ENCODE measurements at regions not wholly inside any gene's neighbourhood (a gene's known extent, or its start where the extent isn't known, plus 50 kb on each side); places are given as distances from the start of the nearest gene placed in this dataset.

DNA sequence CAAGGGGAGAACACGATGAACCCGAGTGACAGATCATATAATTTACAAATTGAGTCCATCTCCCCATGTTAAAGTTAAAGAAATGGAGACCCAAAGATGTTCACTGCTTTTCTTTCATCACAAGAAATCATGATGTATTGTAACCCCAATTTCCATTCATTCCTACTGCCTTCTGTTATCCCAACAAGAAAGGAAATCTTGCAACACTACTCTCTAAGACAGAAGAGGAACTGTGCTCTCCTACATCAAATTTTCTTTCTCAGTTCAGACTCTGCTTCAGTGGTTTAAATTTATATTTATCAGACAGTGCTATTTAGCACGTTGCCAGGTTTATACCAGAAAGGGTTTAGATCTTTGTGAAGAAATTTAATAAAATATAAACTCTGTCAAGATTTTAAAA lies 83.8 kb upstream of the RASA1 start:
- H3K79me1 ChIP-seq (ENCODE audit: low read depth in 1 of 2, low read length in 2 of 2) = no peaks in the 10 kb centered on the region
- H2AK5ac ChIP-seq (ENCODE audit: low read depth, low read length) = no peak overlapping the region
- POLR2A ChIA-PET (ENCODE audit: unreplicated experiment) = no interaction called here
- WGBS, 2 experiments (ENCODE audit: extremely low coverage in 2 of 2, insufficient read length in 1 of 2) = no CpG with 5 or more reads among the region's 3 CpGs
- no peak overlapping the region for H3K56ac ChIP-seq (ENCODE audit: extremely low read depth, insufficient read depth, low read length)
- DNase-seq = no peak
- no peak overlapping the region for H3K14ac ChIP-seq (replicated peaks; ENCODE audit: low read depth, low read length)
- H2AFZ ChIP-seq (replicated peaks; ENCODE audit: low read length, poor library complexity) = no peak overlapping the region
- no peaks in the 10 kb centered on the region; the same call in 1 of the 2 replicates for H3K9me1 ChIP-seq (ENCODE audit: insufficient read depth, low read length)
- dilution Hi-C loops (cut with HindIII; ENCODE audit: low sequenced_read_pairs, unreplicated experiment) (no loop called here), in situ Hi-C loops (cut with MboI; ENCODE audit: low sequenced_read_pairs) (no loop called here), intact Hi-C loops (cut with micrococcal nuclease) (no loop called here)
- H4K5ac ChIP-seq (ENCODE audit: low read depth, low read length) = no peak overlapping the region
- H4K8ac ChIP-seq (ENCODE audit: low read depth in 2 of 2, low read length in 2 of 2) = no peak overlapping the region
- no TSS peak for BruUV-seq (replicated peaks)
- no peak overlapping the region for H3K4me3 ChIP-seq (ENCODE audit: insufficient read depth, low read depth, low read length)
- H3K4ac ChIP-seq (ENCODE audit: low read depth, low read length) = no peak overlapping the region
- no peak for TF ChIP-seq MAZ (IDR thresholded peaks at IDR 0.05; ENCODE audit: borderline replicate concordance, low read depth, low read length)
- no peak for TF ChIP-seq NFE2L2 (IDR thresholded peaks at IDR 0.05; ENCODE audit: low read depth, low read length)
- TF ChIP-seq RFX5 (IDR thresholded peaks at IDR 0.05; ENCODE audit: low read depth, low read length) = no peak
- no peak for TF ChIP-seq POLR2A (IDR thresholded peaks at IDR 0.05; ENCODE audit: low read depth, low read length)
- TF ChIP-seq BHLHE40 (IDR thresholded peaks at IDR 0.05; ENCODE audit: low read depth, low read length) = no peak
- no peak overlapping the region for H3K18ac ChIP-seq (ENCODE audit: low read depth, low read length)
- no peaks in the 10 kb centered on the region for H3K36me3 ChIP-seq (ENCODE audit: control insufficient read depth, insufficient read depth, low read length)
- ATAC-seq (ENCODE audit: low read depth) = no peak
- no peak overlapping the region for H2AK9ac ChIP-seq (replicated peaks; ENCODE audit: low read depth, low read length, poor library complexity)
- no peak overlapping the region for H2BK5ac ChIP-seq (ENCODE audit: low read depth, low read length, poor library complexity, severe bottlenecking)
- H3K23ac ChIP-seq (ENCODE audit: low read depth, low read length) = no peak overlapping the region
- H3K9ac ChIP-seq (ENCODE audit: low read depth, low read length) = no peak overlapping the region
- H3K4me1 ChIP-seq (ENCODE audit: control insufficient read depth, insufficient read depth, low read length) = no peaks in the 10 kb centered on the region
- no peak overlapping the region for H2BK20ac ChIP-seq (ENCODE audit: low read depth, low read length)
- H3K27ac ChIP-seq (ENCODE audit: insufficient read depth, low read length) = no peak overlapping the region
- H3K9me3 ChIP-seq (ENCODE audit: control insufficient read depth, insufficient read depth, low read length) = no peaks in the 10 kb centered on the region
- H3K4me2 ChIP-seq (ENCODE audit: low read depth, low read length) = no peak overlapping the region
- no peak overlapping the region for H4K91ac ChIP-seq (ENCODE audit: insufficient read depth, low read depth, low read length)
- H2BK120ac ChIP-seq (ENCODE audit: low read depth, low read length) = no peak overlapping the region
- H4K20me1 ChIP-seq (ENCODE audit: insufficient read depth, low read length) = no peaks in the 10 kb centered on the region
- H3K27me3 ChIP-seq (ENCODE audit: control insufficient read depth, insufficient read depth, low read length) = no peaks in the 10 kb centered on the region
- no peak overlapping the region for H2BK15ac ChIP-seq (ENCODE audit: low read depth, low read length)
- CTCF ChIA-PET = no interaction called here
